ENCODE measurements at regions not wholly inside any gene's neighbourhood (a gene's known extent, or its start where the extent isn't known, plus 50 kb on each side); places are given as distances from the start of the nearest gene placed in this dataset.
"Not testable (repeated sequence)": the region's sequence is repeated elsewhere in the genome, so short reads cannot be mapped to it uniquely, and the experiment has no call there.

DNA sequence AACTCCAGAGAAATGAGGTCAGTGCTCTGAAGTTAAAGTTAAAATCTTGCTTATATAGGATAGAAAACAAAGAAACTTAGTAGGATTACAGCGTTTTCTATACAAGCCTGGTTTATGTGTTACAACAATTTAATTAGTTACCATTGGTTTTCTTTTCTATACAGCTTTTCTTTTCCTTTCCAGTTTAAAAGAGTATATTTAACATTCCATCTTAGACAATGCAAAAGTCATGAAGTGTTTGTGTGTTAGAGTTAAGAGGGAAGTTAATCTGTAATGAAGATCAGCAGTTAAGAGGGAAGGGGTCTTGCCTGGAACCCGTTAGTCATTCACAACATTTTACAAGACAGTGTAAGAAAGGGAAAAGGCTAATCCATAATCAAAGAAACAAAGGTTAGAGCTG lies 338.3 kb downstream of the OTUD1 start:
- no peak for DNase-seq

- no peak for DNase-seq
These were observed 340.4 kb downstream of the OTUD1 start for GRCh38 chr10:23779301-23779700.

GRCh38 chr10:23780331-23780730 lies 341.5 kb downstream of the OTUD1 start:
- DNase-seq: peak; percentile 4

- DNase-seq: no peak
These were observed 347.7 kb downstream of the OTUD1 start for GRCh38 chr10:23786594-23786993.

- DNase-seq: no peak
These were observed 354.7 kb downstream of the OTUD1 start for GRCh38 chr10:23793577-23793976.

- DNase-seq: not testable (repeated sequence)
These were observed 358.6 kb downstream of the OTUD1 start for GRCh38 chr10:23797452-23797851.

GRCh38 chr10:23804125-23804524 lies 365.2 kb downstream of the OTUD1 start:
- no peak for DNase-seq

DNA sequence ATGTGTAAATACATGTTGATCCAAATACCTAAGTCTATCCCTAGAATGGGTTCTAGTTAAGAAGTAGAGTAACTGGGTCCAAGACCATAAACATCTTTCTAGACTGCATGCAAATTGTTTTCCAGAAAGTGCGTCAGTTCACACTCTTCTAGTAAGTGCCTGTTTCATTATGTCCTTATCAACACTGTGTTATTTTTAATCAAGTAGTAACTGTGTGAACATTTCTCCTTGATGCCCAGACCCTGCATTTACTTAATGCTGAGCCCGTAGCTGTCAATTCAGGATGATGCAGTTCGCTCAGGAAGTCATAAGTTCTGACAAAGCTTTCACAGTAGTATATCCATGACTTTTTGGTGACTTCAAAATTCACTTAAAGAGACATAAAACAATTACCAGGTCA lies 374.8 kb downstream of the OTUD1 start:
- DNase-seq: no peak

- DNase-seq: no peak
These were observed 379.6 kb downstream of the OTUD1 start for GRCh38 chr10:23818484-23818883.

DNA sequence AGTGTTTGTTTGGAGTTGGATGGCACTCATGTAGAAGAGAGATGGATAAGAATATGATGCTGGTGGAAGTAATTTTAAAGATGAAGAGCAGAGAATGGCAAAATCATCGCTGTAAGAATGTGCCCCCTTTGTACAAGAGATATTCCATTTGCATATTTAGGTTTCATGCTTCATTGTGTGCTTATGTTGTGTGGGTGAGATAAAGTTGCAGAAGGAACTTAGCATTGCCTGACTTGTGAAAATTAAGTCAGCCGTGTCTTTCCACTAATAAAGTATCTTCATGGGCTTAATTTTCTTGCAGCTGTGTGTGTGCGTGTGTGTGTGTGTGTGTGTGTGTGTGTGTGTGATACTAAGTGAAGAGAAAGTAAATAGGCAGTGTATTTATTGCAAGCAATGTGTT lies 381.9 kb downstream of the OTUD1 start:
- no peak for DNase-seq

- DNase-seq: no peak
These were observed 384.1 kb upstream of the KIAA1217 start for GRCh38 chr10:23824822-23825221.

DNA sequence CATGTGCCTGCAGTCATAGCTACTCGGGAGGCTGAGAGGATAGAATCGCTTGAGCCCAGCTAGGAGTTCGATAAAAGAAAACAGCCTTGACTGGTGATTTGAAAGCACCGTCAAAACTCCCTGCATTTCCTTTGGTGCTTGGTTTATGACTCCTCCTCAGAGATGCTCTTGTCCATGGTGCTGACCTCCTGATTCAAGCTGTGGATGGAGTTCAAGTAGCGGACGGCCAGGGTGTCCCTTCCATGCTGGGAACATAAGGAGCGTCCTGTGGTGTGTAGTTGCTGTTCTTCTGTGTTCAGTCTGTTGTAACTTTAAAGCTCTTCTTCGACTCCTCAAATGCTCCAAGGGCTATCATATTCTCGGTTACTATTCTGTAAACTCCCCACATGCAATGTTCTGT lies 382.5 kb upstream of the KIAA1217 start:
- peak; percentile 4 for DNase-seq

- DNase-seq: no peak
These were observed 379.4 kb upstream of the KIAA1217 start for GRCh38 chr10:23829556-23829955.

GRCh38 chr10:23834091-23834490 lies 374.8 kb upstream of the KIAA1217 start:
- no peak for DNase-seq

DNA sequence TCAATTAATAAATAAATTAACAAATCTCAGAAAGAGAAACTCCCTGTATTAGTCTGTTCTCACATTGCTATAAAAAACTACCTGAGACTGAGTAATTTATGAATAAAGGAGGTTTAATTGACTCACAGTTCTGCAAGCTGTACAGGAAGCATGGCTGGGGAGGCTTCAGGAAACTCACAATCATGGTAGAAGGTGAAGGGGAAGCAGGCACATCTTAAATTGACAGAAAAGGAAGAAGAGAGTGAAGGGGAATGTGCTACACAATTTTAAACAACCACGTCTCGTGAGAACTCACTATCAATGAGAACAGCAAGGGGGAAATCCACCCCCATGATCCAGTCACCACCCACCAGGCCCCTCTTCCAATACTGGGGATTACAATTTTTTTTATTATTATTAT lies 358.3 kb upstream of the KIAA1217 start:
- no peak for DNase-seq

- DNase-seq: no peak
These were observed 349.3 kb upstream of the KIAA1217 start for GRCh38 chr10:23859598-23859997.

- no peak for DNase-seq
These were observed 344.2 kb upstream of the KIAA1217 start for GRCh38 chr10:23864631-23865147.

DNA sequence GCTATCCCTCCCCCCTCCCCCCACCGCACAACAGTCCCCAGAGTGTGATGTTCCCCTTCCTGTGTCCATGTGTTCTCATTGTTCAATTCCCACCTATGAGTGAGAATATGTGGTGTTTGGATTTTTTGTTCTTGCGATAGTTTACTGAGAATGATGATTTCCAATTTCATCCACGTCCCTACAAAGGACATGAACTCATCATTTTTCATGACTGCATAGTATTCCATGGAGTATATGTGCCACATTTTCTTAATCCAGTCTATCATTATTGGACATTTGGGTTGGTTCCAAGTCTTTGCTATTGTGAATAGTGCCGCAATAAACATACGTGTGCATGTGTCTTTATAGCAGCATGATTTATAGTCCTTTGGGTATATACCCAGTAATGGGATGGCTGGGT lies 342.0 kb upstream of the KIAA1217 start:
- not testable (repeated sequence) for DNase-seq

DNA sequence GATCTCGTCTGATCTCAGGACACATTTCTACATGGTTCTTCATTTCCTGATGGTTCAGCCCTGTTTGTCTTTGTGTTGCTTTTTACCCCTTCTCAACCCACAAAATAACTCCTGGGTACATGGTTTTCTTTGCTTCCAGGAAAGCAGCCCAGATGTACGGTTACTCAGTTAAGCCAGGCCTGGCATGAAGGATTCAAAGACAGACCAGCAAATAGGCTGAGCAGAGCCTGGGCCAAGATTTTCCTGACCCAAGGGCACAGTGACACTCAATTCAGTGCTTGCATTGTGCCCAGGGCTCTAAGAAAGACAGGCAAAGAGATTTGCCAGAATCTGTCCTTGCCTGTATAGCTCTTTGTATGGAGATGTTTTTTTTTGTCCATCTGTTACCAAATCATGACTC lies 340.8 kb upstream of the KIAA1217 start:
- DNase-seq: no peak

DNA sequence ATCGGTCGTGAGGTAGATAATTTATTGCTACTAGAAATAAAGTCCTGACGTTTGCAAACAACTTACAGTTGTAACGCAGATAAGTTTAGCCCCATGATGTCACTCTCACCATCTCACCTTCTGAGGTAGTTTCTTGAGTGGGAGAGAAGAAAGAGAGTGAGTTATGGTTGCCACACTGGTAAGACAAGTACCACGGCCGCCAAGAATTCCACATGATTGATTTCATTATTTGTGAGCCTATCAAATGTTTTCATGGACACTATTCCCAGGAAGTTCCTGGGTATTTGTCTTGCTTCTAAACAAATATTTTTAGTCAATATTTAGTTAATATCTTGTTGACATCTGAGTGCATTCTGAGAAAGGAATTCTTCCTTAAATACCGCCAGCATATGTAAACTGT lies 339.4 kb upstream of the KIAA1217 start:
- DNase-seq: no peak

DNA sequence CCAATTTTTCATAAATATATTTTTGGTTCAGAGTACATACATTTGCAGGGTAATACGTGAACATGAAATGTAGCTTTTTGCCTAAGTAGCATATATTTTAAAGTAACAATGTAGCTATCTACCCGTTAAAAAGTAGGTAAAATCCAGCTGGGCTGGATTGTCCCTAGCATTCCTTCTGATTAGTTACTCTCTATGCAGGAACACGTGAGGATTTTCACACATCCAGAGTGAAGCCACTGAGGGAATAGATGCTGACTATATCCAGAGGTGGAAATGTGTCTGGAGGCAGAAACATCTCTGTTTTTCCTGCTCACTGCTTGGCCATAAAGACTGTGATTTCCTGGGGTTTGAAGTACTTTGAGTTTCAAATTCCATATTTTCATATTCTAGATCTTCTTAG lies 338.9 kb upstream of the KIAA1217 start:
- no peak for DNase-seq

DNA sequence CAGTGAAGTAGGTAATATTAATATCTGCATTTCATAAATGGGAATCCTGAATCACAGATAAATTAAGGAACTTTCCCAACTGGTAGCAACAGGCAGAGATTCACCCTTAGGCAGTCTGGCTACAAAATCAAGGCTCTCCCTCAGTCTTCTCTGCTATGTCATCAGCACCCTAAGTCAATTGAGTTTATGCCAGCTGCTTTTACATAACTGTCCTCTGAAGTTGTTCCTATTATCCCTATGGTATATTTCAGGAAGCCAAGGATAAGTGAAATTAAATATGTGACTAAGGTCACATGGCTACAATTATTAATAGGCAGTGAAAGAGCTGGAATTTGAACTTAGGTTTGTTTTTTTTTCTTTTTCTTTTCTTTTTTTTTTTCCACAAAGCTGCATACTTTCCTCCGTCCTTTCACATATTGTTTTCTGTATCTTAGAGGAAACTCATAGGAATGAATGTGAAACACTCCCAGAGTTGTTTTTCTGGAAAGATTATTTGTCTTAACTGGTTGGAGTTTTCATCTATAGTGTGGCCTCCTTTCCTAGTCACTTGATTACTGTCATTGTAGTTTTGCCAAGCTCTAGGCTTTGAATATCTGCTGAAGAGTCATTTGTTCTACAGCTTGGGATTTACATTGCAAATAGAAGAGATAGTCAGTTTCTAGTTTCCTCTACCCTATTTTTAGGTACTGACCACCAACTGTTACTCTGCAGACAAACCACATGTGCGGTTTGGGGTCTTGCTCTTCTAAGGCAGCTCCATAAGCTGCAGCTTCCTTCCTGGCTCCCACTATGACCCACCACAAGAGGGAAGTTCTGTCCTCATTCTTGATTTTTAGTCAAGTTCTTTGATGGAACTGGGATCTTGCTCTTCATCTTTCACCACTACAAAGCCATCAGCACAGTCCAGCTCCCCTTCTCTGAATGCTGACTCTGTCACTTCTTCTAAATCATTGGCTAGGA lies 338.0 kb upstream of the KIAA1217 start:
- no peak for DNase-seq

DNA sequence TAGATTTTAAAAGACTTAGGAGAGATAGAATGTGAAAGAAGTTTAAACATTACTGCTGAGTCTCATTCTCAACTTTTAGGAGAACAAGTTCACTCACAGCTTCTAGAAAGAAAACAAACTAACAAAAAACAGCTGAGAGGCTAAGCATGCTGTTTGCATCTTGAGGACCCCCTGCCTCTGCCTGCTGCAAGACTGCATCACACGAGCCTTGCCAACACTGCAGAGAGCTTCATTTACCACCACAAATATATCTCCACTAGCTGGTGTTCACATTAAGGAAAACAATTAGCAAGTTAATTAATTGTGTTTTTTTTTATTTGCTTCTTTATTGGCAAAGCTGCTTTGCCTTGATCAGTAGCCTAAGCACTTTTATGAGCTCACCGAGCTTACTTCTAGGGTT lies 336.6 kb upstream of the KIAA1217 start:
- DNase-seq: no peak

DNA sequence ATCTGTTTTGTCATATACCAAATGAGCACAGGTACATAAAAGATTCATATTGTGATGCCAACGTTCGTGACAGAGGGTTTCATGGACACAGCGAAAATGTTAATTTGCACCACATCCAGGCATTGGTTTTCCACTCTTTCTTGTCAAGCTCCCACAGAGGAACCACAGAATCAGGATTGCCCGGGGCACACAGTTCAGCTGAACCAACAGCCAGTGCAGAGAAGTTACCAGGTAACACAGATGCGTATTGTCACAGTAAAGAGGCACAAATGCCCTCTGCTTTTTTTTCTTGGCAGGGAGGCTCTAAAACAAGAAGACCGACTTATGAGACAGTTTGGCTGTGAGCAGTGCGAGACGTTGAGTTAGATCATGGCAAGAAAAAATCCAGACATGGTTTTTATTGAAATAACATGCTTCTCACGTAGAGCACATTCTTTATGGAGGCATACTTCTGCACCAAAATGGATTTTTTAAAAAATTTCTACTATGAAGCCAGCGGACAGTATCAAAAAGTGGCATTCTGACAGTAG lies 331.1 kb upstream of the KIAA1217 start:
- DNase-seq: no peak

Data from inflammatory macrophage treated with lipopolysaccharide for 4 hours (primary cell).